HG03097 (cell line): ENCODE measurements at regions not wholly inside any gene's neighbourhood (a gene's known extent, or its start where the extent isn't known, plus 50 kb on each side); places are given as distances from the start of the nearest gene placed in this dataset.

ENCODE experiments used
- ATAC-seq: cut with Tn5 transposase; IDR thresholded peaks from one replicate; pipeline ENCODE4 v1.9.1; 2021; ENCODE audit not compliant: unreplicated experiment, low FRiP score

DNA sequence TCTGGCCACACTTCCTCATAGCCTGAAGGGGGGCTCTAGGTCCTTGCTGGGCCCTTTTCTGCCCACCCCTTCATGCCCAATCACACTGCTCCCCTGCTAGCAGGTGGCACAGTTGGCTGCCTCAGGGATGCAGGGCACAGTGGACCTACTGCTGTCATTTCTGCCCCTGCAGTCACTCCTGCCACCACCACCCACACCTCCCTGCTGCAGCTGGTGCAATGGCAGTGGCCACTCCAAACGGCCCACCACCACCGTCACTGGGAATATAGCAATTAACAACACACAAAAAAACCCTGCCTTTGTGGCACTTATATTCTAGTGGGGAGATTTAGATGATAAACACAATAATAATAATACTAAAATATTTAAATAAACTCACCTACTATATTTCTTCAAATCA lies 162.4 kb upstream of the DUSP10 start:
- ATAC-seq: no peak

DNA sequence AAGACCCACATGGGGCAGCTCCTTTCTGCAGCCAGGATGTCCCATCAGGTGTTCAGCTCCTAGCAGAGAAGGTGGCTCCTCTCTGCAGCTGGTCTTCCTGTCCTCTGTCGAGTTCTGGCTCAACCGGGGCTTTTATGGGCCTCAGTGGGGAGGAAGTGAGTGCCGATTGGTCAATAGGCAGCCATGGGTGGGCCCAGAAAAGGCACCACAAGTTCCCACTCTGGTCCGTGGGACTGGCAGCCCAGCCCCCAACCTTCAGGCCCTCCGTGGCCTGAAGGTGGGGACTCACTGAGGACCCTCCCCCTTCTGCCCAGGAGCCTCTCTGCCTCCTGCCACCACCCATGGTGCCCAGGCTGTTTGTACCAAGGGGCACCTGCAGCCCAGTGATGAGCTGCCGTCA lies 161.7 kb upstream of the DUSP10 start:
- ATAC-seq: no peak

DNA sequence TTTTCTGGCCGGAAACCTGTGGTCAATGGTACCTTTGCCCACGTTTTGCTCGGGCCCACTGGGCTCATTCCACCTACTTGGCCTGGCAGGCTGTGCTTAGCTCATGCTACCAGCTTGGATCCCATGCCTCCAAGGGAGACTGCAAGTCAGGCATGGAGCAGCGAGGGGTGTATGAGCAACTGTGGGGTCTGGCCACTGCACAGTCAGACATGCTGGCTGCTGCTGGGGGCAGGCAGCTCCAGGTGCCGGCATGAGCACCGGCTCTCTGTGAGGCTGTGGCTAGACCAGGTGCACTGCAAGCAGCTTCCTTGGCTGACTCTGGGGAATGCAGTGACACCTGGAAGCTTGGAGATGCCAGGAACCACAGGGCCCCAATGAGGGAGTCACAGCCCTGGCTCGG lies 161.1 kb upstream of the DUSP10 start:
- no peak for ATAC-seq

DNA sequence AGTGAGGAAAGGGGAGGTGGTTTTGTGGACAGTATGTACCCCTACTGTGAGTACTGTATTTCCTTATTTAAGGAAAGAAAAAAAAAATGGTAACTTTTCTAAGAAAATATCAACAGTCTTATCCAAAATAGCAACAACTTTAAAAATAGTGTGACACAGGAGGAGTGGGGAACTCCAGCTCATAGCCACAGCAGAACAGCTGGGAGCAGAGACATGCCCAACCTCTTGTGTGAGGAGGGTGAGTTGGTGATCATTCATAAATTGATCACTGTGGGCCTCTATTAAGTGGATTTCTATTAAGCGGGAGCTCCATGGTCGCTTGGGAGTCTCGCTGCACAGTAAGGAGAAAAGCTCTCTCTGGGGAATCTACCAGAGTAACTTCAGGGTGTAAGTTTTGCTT lies 158.8 kb upstream of the DUSP10 start:
- ATAC-seq: no peak

DNA sequence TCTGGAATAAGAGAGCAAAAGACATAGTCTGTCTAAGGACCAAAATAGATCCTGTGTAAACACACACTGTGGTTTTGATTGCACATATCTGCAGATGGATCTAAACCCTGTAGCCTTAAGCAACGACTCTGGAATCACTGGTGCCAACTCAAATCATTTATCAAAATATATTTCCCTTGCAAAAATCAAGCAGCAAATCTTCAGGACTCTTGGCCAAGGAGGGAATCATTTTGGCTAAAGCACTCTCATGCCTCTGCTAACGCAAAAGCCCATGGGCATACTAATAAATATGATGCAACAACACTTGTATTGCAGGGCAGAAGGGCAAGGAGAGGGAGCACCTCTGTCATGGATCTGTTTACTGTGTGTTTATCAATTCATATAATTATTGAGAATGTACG lies 155.4 kb upstream of the DUSP10 start:
- ATAC-seq: no peak

DNA sequence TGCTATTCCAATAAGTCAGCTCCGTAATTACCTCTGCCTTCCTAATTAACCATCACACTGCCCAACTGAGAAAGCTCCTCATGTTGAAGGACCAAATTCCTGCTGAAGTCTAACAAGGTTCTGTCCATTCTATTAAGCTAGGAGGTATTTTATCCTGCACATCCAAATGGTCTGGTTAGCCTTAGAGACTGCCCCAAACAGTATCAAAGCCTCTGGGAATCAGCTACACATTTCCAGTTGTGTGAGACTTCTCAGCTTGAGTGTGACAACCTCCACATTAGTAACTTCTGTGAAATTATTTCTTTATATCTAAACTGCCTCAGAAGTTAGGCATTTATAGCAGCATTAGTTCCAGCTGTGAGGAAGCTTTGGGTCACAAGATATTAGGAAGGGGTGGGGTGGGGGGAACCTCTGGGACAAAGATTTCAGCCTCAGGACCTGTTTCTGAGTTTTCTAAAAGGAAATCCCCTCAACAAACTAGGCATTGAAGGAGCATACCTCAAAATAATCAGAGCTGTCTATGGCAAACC lies 150.5 kb upstream of the DUSP10 start:
- ATAC-seq: no peak

DNA sequence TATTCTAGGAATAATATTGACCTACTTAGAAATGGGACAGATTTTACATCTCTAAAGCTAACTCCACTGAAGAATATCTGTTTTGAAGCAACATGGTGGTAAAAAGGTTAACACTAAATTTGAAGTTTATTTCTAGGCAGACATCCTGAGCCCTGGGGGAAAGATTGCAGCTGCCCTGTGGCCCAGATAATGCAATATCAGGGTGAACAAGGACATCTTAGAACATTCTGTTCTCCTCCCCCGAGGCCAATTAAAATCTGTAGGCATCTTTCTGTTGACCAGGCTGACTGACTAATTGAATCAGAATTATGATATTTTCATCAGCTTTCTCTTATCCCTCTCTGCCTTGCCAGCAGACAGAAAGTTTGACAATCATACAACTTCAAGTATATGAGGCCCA lies 149.8 kb upstream of the DUSP10 start:
- ATAC-seq: no peak

DNA sequence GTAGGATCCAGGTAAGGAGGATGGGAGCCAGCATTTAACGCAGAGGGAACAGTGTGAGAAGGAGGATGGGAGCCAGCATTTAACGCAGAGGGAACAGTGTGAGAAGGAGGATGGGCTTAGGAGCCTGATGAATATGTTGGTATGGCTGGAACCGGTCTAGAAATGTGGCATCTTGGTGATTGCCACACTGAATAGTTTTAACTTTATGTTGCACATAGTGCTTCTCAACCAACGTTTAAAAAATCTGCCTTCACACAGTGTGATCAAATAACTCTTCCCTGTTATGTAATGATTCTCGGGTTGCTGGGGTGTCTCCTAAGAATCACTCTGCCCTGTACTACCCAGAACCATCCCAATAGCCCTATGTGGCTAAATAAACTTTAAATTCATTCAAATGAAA lies 146.9 kb upstream of the DUSP10 start:
- no peak for ATAC-seq

DNA sequence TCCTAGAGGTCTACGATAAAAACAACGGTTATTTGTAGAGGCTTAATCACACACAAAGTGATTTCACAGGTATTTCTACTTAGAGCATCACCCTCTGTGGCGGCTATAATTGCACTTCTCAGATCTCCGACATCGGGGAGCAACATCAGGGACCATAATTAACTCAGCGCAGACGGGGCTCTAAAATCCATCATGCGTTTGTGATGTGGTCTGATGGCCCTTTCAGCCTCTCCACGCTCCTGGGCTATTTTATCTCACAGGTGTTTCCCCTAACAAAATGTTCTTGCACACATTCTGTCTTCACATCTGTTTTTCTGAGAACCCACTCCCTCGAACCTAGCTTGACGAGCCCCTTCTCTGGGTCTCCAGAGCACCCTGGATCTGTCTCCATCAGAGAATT lies 146.3 kb upstream of the DUSP10 start:
- ATAC-seq: no peak

DNA sequence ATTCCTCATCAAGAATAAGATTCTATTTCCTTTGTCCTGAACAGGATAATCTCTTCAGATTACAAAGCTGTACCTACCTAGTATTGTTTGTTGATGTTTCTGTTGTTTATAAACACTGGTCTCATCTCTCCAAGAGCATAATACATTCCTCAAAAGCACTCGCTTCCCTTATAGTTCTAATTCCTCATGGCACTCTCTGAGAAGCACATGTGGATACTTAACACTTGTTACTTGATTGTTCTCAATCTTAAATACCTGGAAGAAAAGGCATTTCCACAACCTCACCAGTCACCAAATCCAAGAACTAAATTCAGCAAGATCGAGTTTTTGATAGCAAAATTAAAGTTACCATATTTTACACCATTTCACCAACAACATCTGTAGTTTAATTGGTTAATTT lies 145.9 kb upstream of the DUSP10 start:
- no peak for ATAC-seq

DNA sequence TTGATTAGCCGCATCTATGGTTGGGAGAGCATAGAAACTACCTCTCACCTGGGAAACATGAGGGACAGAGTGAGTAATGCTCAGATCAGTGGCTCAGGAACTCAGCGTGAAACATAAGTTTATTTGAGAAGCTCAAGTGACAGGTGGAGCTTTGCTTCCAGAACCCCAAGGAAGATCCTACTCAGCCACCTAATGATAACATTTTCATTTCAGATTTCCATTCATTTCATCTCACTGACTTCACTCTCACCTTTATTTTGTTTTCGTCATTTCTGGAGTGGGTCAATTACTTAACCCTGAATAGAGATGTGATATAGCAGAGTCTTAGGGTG lies 145.5 kb upstream of the DUSP10 start:
- no peak for ATAC-seq

DNA sequence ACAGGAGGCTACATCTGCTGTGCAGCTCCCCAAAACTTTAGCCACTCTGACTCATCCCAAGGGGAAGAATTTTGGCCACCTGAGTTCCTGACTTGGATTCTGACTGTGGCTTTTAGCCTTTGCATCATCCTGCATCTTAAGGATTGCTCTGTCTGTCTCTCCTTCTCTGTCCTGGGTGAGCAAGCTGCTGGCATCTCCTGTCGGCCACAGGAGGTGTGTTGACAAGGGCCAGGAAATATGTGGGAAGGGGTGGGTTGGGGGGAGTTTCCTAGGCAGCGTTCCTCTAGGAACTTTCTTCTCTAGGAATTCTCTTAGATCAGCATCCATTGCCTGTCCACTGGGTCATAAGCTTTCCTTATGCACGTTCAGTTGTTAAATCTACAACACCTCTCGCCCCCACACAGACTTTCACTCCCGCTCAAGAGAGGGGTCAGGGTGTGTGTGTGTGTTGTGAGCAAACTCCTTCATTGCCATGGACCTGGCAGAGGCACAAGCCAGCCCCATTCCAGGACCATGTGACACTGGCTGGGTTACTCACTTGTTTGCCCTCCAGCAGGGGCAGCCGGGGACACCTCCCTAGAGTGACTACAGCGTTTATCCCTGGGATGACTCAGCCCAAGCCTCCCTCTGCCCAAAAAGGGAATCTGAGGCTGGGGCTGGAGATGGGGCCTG lies 145.0 kb upstream of the DUSP10 start:
- ATAC-seq: no peak

DNA sequence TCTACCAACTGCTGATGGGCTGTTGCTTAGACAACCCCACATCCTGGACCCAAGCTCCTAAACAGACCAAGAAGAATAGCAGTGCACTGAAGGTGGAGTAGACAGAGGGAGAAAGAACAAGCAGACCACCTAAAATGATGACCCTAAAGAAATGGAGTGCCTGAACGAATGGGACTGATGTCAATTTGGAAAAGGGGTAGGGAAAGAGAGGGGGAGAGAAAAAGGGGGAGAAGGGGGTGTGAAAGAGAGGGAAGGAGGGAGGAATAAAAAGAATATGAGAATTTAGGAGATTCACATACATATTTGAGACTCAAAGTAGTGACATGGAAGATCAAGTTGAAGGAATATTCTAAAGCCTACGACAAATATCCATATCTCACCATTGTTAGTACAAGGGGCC lies 144.4 kb upstream of the DUSP10 start:
- no peak for ATAC-seq

DNA sequence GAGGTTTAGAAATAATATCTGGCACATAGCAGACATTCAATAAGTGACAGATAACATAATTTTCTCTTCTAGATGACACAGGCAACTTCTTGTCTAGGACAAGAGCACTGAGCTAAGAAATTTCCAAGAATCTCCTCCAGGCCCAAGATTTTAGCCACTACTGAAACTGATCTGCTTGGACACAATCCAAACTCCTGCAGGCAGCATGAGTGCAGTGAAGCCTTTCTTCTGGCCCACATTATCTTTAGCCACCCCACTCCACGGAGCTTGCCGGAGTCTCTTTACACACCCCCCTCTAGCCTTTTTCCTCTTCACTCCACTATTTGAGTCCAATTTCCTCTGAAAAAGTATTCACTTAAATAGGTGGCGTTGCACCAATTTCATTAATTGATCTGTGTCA lies 142.9 kb upstream of the DUSP10 start:
- no peak for ATAC-seq

DNA sequence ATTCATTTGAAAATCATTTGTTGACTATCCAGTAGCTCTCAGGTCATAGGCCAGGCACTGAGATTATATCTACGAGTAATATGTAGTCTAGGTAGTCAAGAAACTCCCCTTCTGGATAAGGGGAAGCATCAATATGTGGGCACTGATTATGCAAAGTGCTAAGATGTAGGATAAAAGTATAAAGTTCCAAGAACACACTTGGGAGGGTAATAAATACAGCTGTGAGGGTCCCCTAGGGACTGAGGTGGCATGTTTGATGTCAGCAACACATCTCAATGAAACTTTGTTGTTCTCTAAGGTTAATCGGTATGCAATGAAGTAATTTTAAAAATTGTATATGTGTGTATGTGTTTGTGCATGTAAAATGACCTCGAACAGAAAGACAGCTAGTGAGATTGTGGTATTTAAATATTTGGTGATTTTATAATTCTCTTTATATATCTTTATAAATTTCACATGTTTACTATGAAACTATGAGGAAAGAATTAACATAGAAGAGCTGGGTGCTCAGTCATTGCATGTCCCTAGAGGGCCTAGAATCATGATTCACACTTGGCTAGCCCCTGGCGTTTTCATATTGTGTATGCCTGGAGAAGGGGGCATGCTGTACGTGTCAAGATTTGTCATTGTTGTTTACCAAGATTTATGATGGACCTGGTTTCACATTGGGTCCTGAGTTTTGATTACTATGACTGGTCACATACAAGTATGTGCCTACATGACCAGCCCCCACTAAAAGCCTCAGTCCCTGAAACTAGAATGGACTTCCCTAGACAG lies 140.1 kb upstream of the DUSP10 start:
- no peak for ATAC-seq

DNA sequence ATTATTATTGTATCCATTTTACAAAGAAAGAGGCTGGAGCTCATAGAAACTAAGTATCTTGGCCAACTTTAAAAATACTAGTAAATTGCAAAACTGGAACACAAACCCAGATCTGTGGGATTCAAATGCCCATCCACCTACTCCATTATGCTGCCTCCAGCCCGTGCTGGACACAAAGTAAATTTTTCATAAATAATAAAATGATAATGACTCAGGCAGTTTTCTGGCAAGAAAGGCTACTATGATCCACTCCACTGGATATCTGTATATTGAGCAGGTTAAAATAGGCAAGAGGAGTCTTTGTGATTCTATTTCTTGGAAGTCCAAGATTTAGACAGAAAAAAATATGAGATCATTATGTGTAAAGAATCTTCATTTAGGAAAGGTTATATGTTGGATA lies 138.3 kb upstream of the DUSP10 start:
- ATAC-seq: no peak

DNA sequence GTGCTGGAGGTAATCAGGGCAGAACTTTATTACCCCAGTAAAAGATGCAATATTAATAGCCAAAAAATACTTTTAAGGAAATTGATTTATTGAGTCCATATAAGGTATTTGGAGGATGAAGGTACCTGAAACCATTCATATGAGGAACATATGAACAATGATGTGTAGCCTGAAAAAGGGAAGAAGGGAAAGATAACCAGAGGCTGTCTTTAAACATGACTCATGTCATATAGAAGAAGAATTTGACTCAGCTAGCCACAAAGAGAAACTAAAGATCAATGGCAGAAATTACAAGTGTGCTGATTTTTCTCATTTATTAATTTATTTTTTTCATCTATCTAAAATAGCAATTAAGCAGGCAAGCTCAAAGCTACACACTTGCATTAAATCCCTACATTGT lies 136.2 kb upstream of the DUSP10 start:
- peak; percentile 71 for ATAC-seq

DNA sequence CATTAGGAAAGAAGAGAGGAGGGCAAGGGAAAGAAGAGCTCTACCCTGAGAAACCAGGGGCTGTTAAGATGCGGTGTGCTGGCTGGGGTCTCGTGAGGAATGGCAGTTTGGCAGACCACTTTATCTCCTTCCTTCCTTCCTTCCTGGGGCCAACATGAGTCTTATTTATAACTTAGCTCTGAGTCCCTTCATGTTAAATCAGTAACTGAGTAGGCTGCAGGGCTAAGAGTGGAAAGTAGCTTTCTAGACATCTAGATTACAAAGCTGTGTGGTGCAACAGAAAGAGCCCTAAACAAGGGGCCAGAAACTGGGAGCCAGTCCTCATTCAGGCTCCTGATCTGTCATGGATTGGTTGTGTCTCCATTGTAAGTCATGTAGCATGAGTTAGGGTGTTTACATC lies 135.4 kb upstream of the DUSP10 start:
- no peak for ATAC-seq

DNA sequence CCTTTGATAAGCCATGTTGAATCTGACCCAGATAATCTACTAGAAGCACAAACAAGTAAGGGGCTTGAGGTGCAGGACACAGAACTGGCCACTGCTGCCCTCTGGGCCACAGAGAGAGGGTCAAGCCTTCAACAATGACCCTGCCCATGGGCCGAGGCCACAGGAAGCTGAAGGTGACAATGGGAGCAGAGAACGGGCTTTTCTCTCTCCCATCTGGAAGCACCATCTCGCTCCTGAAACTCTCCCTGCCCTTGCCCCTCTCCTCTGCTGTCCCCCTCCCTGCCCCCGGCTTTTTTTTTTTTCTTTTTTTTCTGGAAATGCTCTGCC lies 133.1 kb upstream of the DUSP10 start:
- ATAC-seq: no peak

DNA sequence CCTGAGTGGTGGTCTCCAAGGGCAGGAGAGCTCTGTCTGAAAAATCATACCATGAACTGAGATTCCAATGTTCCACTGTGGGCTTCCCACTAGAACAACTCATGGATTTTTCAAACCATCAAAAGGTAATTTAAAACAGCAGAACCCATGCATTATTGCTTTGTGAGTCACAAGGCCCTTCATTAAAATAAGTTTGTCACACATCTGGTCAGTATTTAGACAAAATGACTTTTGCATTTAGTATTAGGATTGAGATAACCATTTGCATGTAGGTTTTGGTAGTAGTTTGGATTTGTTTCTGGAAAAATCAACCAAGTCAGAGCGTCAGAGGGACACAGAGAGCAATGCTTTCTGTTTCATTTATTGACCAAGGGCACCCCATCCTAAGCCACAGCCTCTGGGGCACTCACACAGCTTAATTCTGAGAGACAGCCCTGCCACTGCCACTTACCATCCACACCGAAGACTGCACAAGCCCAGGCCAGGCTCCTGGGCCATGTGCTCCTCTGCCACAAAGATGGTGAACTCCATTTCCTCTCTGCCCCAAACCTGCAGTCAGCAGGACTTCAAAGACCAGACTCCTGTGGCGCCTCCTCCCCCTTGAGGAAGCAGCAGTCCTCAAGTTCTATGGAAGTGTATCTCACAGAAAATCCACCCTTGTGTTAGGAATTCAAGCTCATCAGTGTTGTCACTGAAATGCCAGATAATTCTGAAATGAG lies 132.6 kb upstream of the DUSP10 start:
- ATAC-seq: no peak

DNA sequence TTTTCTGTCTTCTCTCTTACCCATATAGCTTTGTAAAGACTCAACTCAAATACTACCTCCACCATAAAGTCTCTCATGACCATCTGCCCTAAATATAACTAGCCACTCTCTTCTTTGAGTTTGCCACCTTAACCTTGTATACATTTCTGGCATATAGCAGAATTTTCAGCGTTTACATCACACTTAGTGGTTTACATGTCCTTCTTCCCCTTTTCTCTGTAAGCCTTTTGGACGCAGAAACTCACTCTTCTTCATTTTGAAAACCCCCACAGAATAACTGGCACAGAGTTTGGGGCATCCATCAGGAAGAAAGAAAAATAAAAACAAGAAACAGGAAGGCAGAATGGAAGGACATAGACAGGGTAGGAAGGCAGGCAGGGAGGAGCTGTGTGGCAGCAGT lies 131.8 kb upstream of the DUSP10 start:
- no peak for ATAC-seq

DNA sequence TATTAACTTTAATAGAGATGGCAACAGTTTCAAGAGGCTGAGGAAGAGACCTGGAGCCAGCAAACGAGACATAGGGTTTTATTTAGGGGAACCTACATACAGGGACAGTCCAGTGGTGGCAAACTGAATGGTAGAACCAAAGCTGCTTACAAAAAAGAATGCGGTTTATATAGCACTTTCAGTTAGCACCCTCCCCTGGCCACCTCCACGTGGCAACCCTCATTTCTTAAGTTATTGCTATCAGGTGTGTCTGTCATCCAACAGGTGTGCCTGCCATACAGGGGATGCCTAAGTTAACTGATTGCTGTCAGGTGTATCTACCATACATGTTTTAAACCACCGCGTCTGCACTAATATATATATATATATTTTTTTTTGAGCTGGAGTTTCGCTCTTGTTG lies 129.2 kb upstream of the DUSP10 start:
- ATAC-seq: no peak
